ENCODE measurements at regions not wholly inside any gene's neighbourhood (a gene's known extent, or its start where the extent isn't known, plus 50 kb on each side); places are given as distances from the start of the nearest gene placed in this dataset.
"Not testable (repeated sequence)": the region's sequence is repeated elsewhere in the genome, so short reads cannot be mapped to it uniquely, and the experiment has no call there.

DNA sequence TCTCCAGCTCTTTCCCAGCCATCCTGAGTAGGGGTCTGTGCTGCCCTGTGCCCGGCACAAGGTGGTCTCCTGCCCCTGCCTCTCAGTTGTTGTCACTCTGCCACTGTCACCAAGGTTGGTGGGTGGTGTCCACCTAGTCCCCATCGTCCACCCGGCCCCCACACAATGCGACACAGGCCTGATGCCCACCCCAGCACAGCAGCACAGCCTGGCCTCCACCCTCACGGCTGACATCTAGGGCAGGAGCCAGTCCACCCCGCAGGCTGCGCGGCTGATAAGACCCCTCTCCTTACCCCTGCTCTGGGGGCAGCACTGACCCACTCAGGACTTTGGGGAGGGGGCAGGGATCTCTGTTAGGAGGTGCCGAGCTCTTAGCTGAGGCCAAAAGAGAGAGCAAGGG lies 198.3 kb downstream of the LIPI start:
- CTCF ChIA-PET, result no interaction called here

DNA sequence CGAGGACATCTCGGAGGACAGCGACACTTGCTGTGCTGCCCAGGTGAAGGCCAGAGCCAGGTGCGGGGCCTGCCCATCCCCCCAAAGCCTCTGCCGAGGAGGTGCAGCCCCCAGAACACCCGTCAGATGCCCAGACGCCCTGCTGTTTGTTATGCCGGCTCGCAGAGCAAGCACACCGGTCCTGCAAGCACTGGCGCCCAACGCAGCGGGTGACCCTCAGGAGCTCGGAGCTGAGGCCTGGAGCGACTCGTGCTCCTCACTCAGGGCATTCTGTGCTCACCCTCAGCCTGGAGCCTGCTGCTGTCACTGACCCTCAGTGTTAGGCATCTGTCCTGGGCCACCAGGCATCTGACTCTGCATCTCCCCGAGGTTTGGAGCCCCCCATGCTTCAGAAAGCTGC lies 199.0 kb downstream of the LIPI start:
- POLR2A ChIA-PET; DNase-seq (ENCODE audit: extremely low spot score); CTCF ChIA-PET: not testable (repeated sequence)

More for the DNA sequence above, 198.3 kb downstream of the LIPI start:
- POLR2A ChIA-PET, result no interaction called here
- DNase-seq (ENCODE audit: extremely low spot score), result no peak
- no peak for TF ChIP-seq TARDBP (IDR thresholded peaks at IDR 0.05)
- TF ChIP-seq FOXK2 (IDR thresholded peaks at IDR 0.05), result no peak
- TF ChIP-seq, protein P1, sequence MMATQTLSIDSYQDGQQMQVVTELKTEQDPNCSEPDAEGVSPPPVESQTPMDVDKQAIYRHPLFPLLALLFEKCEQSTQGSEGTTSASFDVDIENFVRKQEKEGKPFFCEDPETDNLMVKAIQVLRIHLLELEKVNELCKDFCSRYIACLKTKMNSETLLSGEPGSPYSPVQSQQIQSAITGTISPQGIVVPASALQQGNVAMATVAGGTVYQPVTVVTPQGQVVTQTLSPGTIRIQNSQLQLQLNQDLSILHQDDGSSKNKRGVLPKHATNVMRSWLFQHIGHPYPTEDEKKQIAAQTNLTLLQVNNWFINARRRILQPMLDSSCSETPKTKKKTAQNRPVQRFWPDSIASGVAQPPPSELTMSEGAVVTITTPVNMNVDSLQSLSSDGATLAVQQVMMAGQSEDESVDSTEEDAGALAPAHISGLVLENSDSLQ (IDR thresholded peaks at IDR 0.05), result no peak
- no peak for TF ChIP-seq FOXM1 (IDR thresholded peaks at IDR 0.05; ENCODE audit: borderline replicate concordance)
- no peak for TF ChIP-seq CTBP1 (IDR thresholded peaks at IDR 0.05; ENCODE audit: borderline replicate concordance)
- TF ChIP-seq ZNF384 (IDR thresholded peaks at IDR 0.05), result no peak
- TF ChIP-seq SP1 (IDR thresholded peaks at IDR 0.05), result no peak
- no peak for TF ChIP-seq NFRKB (IDR thresholded peaks at IDR 0.05)
- TF ChIP-seq L3MBTL2 (conservative IDR thresholded peaks at IDR 0.05), result no peak
- no peak for TF ChIP-seq HDGF (IDR thresholded peaks at IDR 0.05; ENCODE audit: borderline replicate concordance)
- no peak for TF ChIP-seq ARNT (IDR thresholded peaks at IDR 0.05)
- TF ChIP-seq BHLHE40 (IDR thresholded peaks at IDR 0.05; ENCODE audit: borderline replicate concordance), result no peak
- no peak for TF ChIP-seq SUZ12 (IDR thresholded peaks at IDR 0.05)
- no peak for TF ChIP-seq LEF1 (IDR thresholded peaks at IDR 0.05; ENCODE audit: borderline replicate concordance)
- no peak for TF ChIP-seq ELF4 (IDR thresholded peaks at IDR 0.05)

DNA sequence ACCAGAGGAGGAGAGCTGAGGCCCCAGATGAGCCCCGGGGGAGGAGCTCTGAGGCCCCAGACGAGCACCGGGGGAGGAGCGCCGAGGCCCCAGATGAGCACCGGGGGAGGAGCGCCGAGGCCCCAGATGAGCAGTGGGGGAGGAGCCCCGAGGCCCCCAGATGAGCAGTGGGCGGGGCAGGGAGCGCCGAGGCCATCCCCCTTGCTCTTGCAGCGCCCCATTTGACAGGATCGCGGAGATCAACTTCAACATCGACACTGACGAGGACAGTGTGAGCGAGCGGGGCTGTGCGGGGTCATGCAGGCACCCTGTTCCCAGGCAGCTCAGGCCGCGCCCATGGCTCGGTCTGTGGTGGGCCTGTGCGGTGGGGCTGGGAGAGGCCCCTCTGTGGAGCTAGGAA lies 199.6 kb downstream of the LIPI start:
- POLR2A ChIA-PET; CTCF ChIA-PET; DNase-seq (ENCODE audit: extremely low spot score): not testable (repeated sequence)

DNA sequence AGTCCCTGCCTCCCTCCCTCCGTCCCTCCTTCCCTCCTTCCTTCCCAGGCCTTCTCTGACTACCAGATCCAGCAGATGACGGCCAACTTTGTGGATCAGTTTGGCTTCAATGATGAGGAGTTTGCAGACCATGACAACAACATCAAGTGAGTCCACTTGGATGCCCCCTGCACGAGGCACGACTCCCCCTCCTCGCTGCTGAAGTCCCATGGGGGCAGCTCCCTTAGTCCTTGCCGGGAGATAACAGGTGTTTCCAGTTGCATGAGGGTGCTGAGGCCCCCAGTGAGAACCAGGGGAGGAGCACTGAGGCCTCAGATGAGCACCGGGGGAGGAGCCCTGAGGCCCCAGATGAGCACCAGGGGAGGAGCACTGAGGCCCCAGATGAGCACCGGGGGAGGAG lies 200.0 kb downstream of the LIPI start:
- CTCF ChIA-PET, result no interaction called here
- TF ChIP-seq ELF4 (IDR thresholded peaks at IDR 0.05) (no peak), BHLHE40 (IDR thresholded peaks at IDR 0.05; ENCODE audit: borderline replicate concordance) (no peak), LEF1 (IDR thresholded peaks at IDR 0.05; ENCODE audit: borderline replicate concordance) (no peak), FOXM1 (IDR thresholded peaks at IDR 0.05; ENCODE audit: borderline replicate concordance) (no peak), NFRKB (IDR thresholded peaks at IDR 0.05) (no peak), HDGF (IDR thresholded peaks at IDR 0.05; ENCODE audit: borderline replicate concordance) (no peak), TARDBP (IDR thresholded peaks at IDR 0.05) (no peak), CTBP1 (IDR thresholded peaks at IDR 0.05; ENCODE audit: borderline replicate concordance) (no peak), ZNF384 (IDR thresholded peaks at IDR 0.05) (no peak), FOXK2 (IDR thresholded peaks at IDR 0.05) (no peak), ARNT (IDR thresholded peaks at IDR 0.05) (no peak), L3MBTL2 (conservative IDR thresholded peaks at IDR 0.05) (no peak), SP1 (IDR thresholded peaks at IDR 0.05) (no peak), SUZ12 (IDR thresholded peaks at IDR 0.05) (no peak), FOXA1 (IDR thresholded peaks at IDR 0.05) (no peak)
- TF ChIP-seq, protein P1 (IDR thresholded peaks at IDR 0.05), result no peak
- POLR2A ChIA-PET, result no interaction called here
- no peak for DNase-seq (ENCODE audit: extremely low spot score)

DNA sequence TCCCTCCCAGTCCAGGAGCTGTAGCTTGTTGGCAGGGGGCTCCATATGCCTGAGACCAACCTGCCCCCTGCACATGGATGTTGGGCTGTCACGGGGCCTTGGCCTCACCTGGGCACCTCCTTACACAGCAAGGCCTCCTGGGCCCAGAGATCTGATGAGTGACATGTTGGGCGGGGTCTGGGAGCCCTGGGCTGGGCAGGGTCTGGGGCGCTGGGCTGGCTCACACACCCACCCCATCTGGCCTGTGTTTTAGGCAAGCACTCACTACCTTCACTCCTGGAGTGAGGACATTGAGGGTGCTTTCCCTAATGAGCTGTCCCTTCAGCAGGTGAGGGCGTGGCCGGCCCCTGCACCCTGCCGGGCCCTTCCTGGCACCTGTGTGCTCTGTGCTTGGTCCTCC lies 200.8 kb downstream of the LIPI start:
- POLR2A ChIA-PET; CTCF ChIA-PET; DNase-seq (ENCODE audit: extremely low spot score): not testable (repeated sequence)

DNA sequence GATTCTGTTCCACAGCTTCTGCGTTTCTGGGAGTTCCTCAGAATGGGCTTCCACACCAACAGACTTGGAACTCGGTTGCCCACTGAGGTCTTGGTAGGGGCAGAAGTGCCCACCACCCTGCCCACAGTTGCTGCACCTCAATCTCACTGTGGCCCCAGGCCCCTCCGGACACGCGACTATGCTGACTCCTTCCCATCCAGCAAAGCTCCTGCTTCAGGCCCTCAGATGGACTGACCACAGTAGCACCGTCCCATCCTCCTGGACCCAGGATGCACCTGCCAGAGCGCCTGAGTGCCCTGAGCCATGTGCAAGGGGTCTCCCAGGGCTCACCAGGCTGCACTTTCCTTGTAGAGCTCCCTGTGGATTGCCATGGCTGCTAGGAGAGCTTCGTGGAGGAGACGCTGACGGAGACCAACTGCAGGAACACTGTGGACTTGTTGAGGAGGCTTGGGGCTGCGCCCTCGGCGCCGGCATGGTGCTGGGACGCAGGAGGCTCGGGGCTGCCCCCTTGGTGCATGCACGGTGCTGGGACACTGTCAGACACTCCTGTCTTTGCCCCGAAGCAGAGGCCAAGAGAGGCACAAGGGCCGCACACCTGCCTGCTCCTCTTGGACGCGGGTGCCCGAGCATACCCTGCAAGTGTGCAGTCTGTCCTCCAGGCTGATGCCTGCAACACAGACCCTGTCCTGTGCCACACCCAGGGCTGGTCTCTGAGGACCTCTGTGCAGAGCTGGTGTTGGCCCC lies 201.3 kb downstream of the LIPI start:
- POLR2A ChIA-PET; CTCF ChIA-PET; DNase-seq (ENCODE audit: extremely low spot score): not testable (repeated sequence)

DNA sequence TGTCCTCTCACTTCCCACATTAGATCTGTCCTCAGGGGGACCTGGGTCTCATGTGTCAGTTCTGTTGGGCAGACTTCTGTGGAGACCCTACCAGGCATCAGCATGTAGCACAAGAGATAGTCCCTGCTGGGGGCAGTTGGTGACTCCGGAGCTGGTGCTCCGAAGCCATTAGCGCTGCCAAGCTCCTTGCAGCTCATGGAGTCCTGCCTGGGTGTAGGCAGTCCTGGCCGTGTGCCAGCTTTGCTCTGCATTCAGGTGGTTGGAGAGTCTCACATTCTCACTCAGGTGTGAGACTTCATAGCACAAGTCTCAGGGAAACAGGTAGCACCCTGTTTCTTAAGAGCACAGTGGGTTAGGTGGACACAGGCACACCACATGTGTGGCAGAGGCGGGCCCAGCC lies 202.3 kb downstream of the LIPI start:
- DNase-seq (ENCODE audit: extremely low spot score); CTCF ChIA-PET; POLR2A ChIA-PET: not testable (repeated sequence)

DNA sequence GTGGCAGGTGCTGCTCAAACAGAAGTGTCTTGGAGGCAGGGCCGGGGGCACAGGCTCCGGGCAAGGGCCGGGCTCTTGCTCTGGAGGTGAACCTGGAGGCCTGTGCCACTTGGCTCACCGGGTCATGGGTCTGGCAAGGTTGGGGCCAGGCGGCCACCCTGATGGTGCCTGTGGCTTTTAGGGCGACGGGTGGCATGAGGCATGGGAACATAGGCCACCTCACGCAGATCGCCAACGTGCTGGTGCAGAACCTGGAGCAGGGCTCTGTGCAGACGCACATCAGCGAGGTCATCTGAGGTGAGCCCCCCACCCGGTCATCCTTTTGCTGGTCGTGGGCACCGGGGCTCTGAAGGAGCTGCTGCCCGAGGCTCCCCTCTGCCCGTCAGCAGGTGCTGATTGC lies 202.7 kb downstream of the LIPI start:
- POLR2A ChIA-PET; CTCF ChIA-PET; DNase-seq (ENCODE audit: extremely low spot score): not testable (repeated sequence)

DNA sequence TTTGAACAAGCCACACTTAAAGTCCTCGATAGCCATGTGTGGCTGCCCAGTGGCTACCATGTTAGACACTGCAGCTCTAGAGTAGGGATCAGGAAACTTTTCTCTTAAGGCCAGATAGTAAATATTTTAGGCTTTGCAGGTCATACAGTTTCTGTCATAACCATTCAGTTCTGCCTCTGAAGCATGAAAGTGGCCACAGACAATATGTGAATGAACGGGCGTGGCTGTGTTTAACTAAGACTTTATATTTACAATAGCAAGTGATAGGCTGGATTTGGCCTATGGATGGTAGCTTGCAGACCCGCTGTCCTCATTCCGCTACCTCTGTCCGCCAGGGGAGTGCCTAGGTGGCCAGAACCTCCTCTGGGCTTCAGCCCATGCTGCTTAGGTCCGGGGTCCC lies 204.6 kb downstream of the LIPI start:
- POLR2A ChIA-PET; CTCF ChIA-PET; DNase-seq (ENCODE audit: extremely low spot score): not testable (repeated sequence)

DNA sequence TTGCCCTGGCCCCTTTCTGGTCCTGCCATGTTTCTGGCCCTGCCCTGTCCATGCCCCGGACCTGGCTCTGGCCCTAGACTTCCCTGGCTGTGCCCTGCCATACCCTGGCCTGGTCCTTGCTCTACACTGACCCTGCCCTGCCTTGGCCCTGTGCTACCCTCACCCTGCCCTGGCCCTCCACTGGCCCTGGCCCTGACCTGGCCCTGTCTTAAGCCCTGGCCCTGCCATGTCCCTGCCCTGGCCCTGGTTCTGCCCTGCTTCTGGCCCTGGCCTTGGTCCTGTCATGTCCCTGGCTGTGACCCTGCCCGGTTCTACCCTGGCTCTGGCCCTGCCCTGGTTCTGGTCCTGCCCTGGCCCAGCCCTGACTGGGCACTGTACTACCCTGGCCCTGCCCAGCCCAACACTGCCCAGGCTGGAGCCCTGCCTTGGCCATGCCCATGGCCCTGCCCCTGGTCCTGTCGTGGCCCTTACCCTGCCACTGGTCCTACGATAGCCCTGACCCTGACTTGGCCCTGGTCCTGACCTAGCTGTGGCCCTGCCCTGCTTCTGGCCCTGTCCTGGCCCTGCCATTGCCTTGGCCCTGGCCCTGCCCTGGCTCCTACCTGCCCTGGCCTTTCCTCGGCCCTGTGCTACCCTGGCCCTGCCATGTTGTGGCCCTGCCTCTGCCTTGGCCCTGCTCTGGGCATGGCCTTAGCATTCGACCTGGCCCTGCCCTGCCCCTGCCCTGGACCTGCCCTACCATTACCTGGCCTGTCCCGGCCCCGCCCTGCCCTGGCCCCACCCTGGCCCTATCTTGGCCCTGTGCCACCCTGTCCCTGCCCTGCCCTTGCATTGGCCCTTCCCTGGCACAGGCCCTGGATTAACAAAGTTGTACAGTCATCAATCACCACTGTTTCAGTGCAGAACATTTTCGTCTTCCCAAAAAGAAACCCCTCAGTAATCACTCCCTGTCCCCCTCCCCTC lies 223.5 kb downstream of the LIPI start:
- POLR2A ChIA-PET; DNase-seq (ENCODE audit: extremely low spot score); CTCF ChIA-PET: not testable (repeated sequence)

DNA sequence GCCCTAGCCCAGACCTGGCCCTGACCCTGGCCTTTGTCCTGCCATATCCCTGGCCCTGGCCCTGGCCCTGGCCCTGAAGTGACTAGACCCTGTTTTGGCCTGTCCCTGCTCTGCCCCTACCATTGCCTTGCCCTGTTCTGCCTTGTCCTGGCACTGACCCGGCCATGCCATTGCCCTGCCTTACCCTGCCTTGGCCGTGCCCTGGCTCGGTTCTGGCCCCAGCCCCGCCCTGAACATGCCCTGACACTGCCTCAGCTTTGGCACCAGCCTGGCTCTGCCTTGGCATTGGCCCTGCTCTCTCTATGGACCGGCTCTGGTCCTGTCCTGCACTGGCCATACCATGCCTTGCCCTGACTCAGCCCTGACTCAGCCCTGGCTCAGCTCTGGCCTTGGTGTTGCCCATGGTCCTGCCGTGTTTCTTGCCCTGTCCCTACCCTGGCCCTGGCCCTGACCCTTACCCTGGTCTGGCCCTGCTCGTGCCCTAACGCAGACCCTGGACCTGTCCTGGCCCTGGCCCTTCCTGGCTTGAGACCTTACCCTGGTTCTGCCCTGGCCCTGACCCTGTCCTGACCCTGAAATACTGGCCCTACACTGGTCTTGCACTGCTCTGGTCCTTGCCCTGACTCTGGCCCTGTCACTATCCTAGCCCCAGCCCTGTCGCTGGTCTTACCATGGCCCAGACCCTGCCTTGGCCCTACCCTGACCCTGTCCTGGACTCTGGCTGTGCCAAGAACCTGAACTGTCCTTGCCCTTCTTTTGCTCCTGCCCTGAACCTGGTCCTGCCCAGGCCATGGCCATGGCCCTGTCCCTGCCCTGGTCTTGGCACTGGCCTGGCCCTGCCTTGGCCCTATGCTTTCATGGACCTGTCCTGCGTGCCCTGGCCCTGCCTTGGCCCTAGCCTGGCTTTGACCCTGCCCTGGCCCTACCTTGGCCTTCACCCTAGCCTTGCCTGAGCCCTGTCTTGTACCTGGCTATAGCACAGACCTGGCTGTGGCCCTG lies 224.6 kb downstream of the LIPI start:
- POLR2A ChIA-PET; CTCF ChIA-PET; DNase-seq (ENCODE audit: extremely low spot score): not testable (repeated sequence)
